OCI-LY1 (cell line): ENCODE measurements at regions not wholly inside any gene's neighbourhood (a gene's known extent, or its start where the extent isn't known, plus 50 kb on each side); places are given as distances from the start of the nearest gene placed in this dataset.
A peak's percentile ranks its signal among the peaks of the same experiment; 100 is the strongest.

ENCODE experiments used
- H2AFZ ChIP-seq: fragments of 200-600 bp; sonication (generic), shearing (Covaris generic); 2 replicates; pipeline ENCODE4 v1.6.0; 2014; ENCODE audit warnings: antibody characterized with exemption, mild to moderate bottlenecking, low read length
- H3F3A ChIP-seq: fragments of 200-600 bp; sonication (generic), shearing (Covaris generic); 2 replicates; pipeline ENCODE4 v1.6.0; 2014; ENCODE audit warnings: mild to moderate bottlenecking, antibody characterized with exemption, low read length, moderate library complexity; ENCODE audit not compliant: insufficient read depth
- H3K27ac ChIP-seq: fragments of 200-600 bp; sonication (generic); 2 replicates; pipeline ENCODE4 v1.5.1; 2014; ENCODE audit warnings: low read length, mixed run types, mild to moderate bottlenecking, low read depth; ENCODE audit not compliant: poor library complexity, severe bottlenecking
- H3K27me3 ChIP-seq: fragments of 200-600 bp; sonication (generic); 2 replicates; pipeline ENCODE4 v1.6.0; 2014; ENCODE audit warnings: antibody characterized with exemption, mild to moderate bottlenecking, low read length, moderate library complexity; ENCODE audit not compliant: insufficient read depth
- H3K36me3 ChIP-seq: fragments of 200-600 bp; sonication (generic); 2 replicates; pipeline ENCODE4 v1.6.1; 2014; ENCODE audit warnings: mild to moderate bottlenecking, antibody characterized with exemption, low read length, moderate library complexity, mixed read lengths; ENCODE audit not compliant: insufficient read depth
- H3K4me1 ChIP-seq: fragments of 200-600 bp; sonication (generic); 2 replicates; pipeline ENCODE4 v1.5.1; 2014; ENCODE audit warnings: mild to moderate bottlenecking, low read length, moderate library complexity; ENCODE audit not compliant: insufficient read depth, severe bottlenecking
- H3K4me2 ChIP-seq: fragments of 200-600 bp; sonication (generic), shearing (Covaris generic); 2 replicates; pipeline ENCODE4 v1.6.1; 2014; ENCODE audit warnings: low read length
- H3K4me3 ChIP-seq: fragments of 200-600 bp; sonication (generic); 2 replicates; pipeline ENCODE4 v1.5.1; 2014; ENCODE audit warnings: low read length, low read depth, mild to moderate bottlenecking, mixed read lengths; ENCODE audit not compliant: poor library complexity, severe bottlenecking
- H3K79me2 ChIP-seq: fragments of 200-600 bp; shearing (Covaris generic); 2 replicates; pipeline ENCODE4 v1.6.1; 2016; ENCODE audit warnings: mixed run types, low read length, mixed read lengths; ENCODE audit not compliant: insufficient read depth
- H3K9ac ChIP-seq: fragments of 200-600 bp; sonication (generic), shearing (Covaris generic); 2 replicates; pipeline ENCODE4 v1.6.1; 2014; ENCODE audit warnings: mild to moderate bottlenecking, low read length, mixed read lengths
- H3K9me2 ChIP-seq: fragments of 200-600 bp; sonication (generic), shearing (Covaris generic); 2 replicates; pipeline ENCODE4 v1.6.1; 2014; ENCODE audit warnings: low read depth, mild to moderate bottlenecking, low read length, mixed read lengths
- H3K9me3 ChIP-seq: fragments of 200-600 bp; shearing (Covaris generic); 2 replicates; pipeline ENCODE4 v1.6.1; 2014; ENCODE audit warnings: low read length, mixed read lengths
- H4K20me1 ChIP-seq: fragments of 200-600 bp; sonication (generic), shearing (Covaris generic); 2 replicates; pipeline ENCODE4 v1.6.0; 2016; ENCODE audit warnings: mild to moderate bottlenecking, low read length; ENCODE audit not compliant: insufficient read depth
- EZH2 ChIP-seq: fragments of 200-600 bp; sonication (generic), shearing (Covaris generic); IDR thresholded peaks from 2 replicates; pipeline ENCODE4 v1.8.0; 2017; ENCODE audit warnings: borderline replicate concordance, mixed run types, mild to moderate bottlenecking, antibody characterized with exemption, low read length, moderate library complexity, mixed read lengths
- TF ChIP-seq, protein P1 (sequence below): fragments of 200-600 bp; sonication (generic), shearing (Covaris generic); IDR thresholded peaks from 2 replicates; pipeline ENCODE4 v1.5.1; 2017; ENCODE audit warnings: mild to moderate bottlenecking, antibody characterized with exemption, low read length, moderate library complexity, mixed read lengths

DNA sequence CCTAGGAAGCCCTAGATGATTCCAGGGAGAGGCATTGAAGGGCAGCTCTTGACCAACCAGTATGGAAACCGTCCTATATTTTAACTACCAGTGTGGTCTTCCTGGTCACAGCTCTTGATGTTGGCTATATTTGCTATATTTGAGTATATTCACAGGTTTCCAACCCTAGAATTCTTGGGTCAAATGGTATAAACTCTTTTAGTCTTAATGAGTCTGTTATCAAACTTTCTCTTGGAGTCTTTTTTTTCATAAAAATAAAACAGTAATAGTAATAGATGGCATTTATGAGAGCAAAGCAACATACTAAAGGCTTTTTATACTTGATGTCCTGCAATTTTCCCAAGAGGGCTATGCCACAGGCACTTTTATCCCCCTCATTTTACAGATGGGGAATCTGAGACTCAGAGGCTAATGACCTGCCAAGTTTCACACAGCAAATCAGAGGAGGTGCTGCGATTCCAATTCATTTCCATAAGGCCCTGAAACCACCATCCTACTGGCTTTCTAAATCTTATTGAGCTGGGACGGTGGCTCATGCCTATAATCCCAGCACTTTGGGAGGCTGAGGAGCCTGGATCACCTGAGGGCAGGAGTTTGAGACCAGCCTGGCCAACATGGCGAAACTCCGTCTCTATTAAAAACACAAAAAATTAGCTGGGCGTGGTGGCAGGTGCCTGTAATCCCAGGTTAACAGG, 217.2 kb upstream of the ZNF217 start:
- H3K79me2 ChIP-seq: no peaks in the 10 kb centered on the region
- H3K36me3 ChIP-seq: no peaks in the 10 kb centered on the region
- no peak overlapping the region for H3K4me2 ChIP-seq
- no peaks in the 10 kb centered on the region for H3K4me1 ChIP-seq
- H3K9me2 ChIP-seq: no peaks in the 10 kb centered on the region
- H3K27me3 ChIP-seq: no peaks in the 10 kb centered on the region
- H3F3A ChIP-seq: no peaks in the 10 kb centered on the region
- H3K4me3 ChIP-seq: no peak overlapping the region
- TF ChIP-seq, protein P1, sequence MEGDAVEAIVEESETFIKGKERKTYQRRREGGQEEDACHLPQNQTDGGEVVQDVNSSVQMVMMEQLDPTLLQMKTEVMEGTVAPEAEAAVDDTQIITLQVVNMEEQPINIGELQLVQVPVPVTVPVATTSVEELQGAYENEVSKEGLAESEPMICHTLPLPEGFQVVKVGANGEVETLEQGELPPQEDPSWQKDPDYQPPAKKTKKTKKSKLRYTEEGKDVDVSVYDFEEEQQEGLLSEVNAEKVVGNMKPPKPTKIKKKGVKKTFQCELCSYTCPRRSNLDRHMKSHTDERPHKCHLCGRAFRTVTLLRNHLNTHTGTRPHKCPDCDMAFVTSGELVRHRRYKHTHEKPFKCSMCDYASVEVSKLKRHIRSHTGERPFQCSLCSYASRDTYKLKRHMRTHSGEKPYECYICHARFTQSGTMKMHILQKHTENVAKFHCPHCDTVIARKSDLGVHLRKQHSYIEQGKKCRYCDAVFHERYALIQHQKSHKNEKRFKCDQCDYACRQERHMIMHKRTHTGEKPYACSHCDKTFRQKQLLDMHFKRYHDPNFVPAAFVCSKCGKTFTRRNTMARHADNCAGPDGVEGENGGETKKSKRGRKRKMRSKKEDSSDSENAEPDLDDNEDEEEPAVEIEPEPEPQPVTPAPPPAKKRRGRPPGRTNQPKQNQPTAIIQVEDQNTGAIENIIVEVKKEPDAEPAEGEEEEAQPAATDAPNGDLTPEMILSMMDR: no peak
- no peak for TF ChIP-seq EZH2
- H3K9me3 ChIP-seq: no peaks in the 10 kb centered on the region
- H2AFZ ChIP-seq: no peak overlapping the region
- no peaks in the 10 kb centered on the region for H4K20me1 ChIP-seq
- H3K27ac ChIP-seq: no peak overlapping the region
- no peak overlapping the region for H3K9ac ChIP-seq

DNA sequence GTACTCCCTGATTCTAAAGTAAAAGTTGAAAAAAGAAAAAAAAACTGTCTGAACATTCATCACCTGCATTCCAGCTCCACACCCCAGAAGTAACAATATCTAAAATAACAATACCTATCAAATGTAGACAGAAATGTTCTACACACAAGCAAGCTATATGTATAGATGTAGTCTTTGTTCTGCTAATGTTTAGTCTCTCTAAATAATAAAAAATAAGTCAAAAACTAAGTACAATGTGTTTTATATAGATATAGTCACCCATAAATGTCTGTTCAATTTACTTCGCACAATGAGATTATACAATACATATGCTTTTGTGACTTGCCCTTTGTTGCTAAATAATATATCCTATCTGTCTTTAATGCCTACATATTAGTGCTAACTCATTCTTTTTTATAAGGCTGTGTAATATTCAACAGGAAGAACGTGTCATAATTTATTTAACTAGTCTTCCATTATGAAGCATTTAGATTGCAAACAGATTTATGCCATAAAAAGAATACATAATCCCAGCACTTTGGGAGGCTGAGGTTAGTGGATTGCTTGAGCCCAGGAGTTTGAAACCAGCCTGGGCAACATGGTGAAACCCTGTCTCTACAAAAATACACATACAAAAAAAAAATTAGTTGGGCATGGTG, 216.2 kb upstream of the ZNF217 start:
- Histone ChIP-seq H3K9ac (no peak overlapping the region; the same call in 1 of the 2 replicates), H3F3A (no peaks in the 10 kb centered on the region), H3K4me3 (no peak overlapping the region), H3K27ac (no peak overlapping the region), H3K36me3 (no peaks in the 10 kb centered on the region), H3K9me2 (no peaks in the 10 kb centered on the region), H3K27me3 (no peaks in the 10 kb centered on the region), H3K79me2 (no peaks in the 10 kb centered on the region), H3K9me3 (no peaks in the 10 kb centered on the region), H2AFZ (peak overlapping the region; percentile 64; the same call in 1 of the 2 replicates), H3K4me1 (no peaks in the 10 kb centered on the region), H3K4me2 (no peak overlapping the region), H4K20me1 (no peaks in the 10 kb centered on the region)
- TF ChIP-seq, protein P1: no peak
- no peak for TF ChIP-seq EZH2

DNA sequence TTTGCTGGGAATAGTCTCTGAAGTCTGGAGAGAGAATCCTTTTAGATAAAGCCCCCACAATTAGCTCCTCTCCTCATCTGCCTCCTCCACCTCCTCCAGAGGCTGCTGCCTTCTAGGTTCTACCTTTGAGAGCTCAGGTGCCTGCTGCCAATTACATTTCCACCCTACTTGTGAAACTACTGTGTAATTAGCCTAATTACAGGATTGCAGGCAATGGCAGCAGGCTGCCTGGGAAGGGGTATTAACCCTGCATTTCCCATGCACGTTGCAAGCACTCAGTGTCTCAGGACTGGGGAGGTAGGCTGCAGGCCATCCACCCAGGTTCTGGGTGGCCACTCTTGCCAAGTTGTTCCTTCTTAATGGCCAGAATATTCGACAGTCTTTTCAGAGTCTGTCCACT, 215.6 kb upstream of the ZNF217 start:
- H3K4me3 ChIP-seq: no peak overlapping the region
- TF ChIP-seq EZH2: no peak
- TF ChIP-seq, protein P1: no peak
- H3K4me1 ChIP-seq: no peaks in the 10 kb centered on the region
- no peak overlapping the region for H3K4me2 ChIP-seq
- H3F3A ChIP-seq: no peaks in the 10 kb centered on the region
- H3K27me3 ChIP-seq: no peaks in the 10 kb centered on the region
- H3K9ac ChIP-seq: no peak overlapping the region; the same call in 1 of the 2 replicates
- H3K9me2 ChIP-seq: no peaks in the 10 kb centered on the region
- H3K79me2 ChIP-seq: no peaks in the 10 kb centered on the region
- no peaks in the 10 kb centered on the region for H4K20me1 ChIP-seq
- no peaks in the 10 kb centered on the region for H3K9me3 ChIP-seq
- H3K36me3 ChIP-seq: no peaks in the 10 kb centered on the region
- no peak overlapping the region for H3K27ac ChIP-seq
- peak overlapping the region; percentile 64; the same call in 1 of the 2 replicates for H2AFZ ChIP-seq
